Panc1 (cell line): ENCODE measurements at regions not wholly inside any gene's neighbourhood (a gene's known extent, or its start where the extent isn't known, plus 50 kb on each side); places are given as distances from the start of the nearest gene placed in this dataset.

ENCODE experiments used
- ATAC-seq: fragments of 200-7000 bp; cut with Tn5 transposase; 2 replicates; pipeline ENCODE4 v1.9.1; 2020; ENCODE audit warnings: mild to moderate bottlenecking, moderate library complexity
- BruUV-seq: library from RNA; stranded (reverse); fragments of 400-500 nt; replicated peaks from 2 replicates; lab custom pipeline; 2021; lab: Mats Ljungman, UMichigan
- CTCF ChIA-PET: fragments of 300-600 bp; sonication (Branson Sonifier 250); formaldehyde crosslinking; loops from one replicate; lab custom pipeline; 2022; ENCODE audit warnings: antibody characterized with exemption; lab: Charles Lee
- POLR2A ChIA-PET: fragments of 300-600 bp; sonication (Branson Sonifier 250); formaldehyde crosslinking; loops from one replicate; lab custom pipeline; 2022; ENCODE audit warnings: antibody characterized with exemption; lab: Charles Lee
- DNase-seq: peaks from one replicate; pipeline ENCODE4 v3.0.0-alpha.2; 2010; ENCODE audit warnings: low read depth, low spot score
- H3K27ac ChIP-seq: 2 replicates; pipeline ENCODE4 v1.5.1; 2011; ENCODE audit warnings: mild to moderate bottlenecking, low read length, inconsistent platforms
- H3K27me3 ChIP-seq: fragments of 200-500 bp; sonication (Bioruptor generic); 2 replicates; pipeline ENCODE4 v1.6.0; 2014; ENCODE audit warnings: low read length, inconsistent platforms; ENCODE audit not compliant: control insufficient read depth, insufficient read depth
- H3K36me3 ChIP-seq: fragments of 200-500 bp; sonication (Bioruptor generic); 2 replicates; pipeline ENCODE4 v1.5.1; 2014; ENCODE audit warnings: inconsistent platforms, mild to moderate bottlenecking, low read length, moderate library complexity; ENCODE audit not compliant: control insufficient read depth, insufficient read depth
- H3K4me1 ChIP-seq: 2 replicates; pipeline ENCODE4 v1.5.1; 2011; ENCODE audit warnings: inconsistent platforms, mild to moderate bottlenecking, low read length, moderate library complexity; ENCODE audit not compliant: control insufficient read depth, insufficient read depth
- H3K4me3 ChIP-seq, 2 experiments: 2 replicates each; pipeline ENCODE4 v1.5.1; 2011 to 2012; ENCODE audit warnings: low read depth in 2 of 2, low read length in 2 of 2, mild to moderate bottlenecking in 2 of 2, inconsistent platforms in 1 of 2, moderate library complexity in 1 of 2
- H3K9me3 ChIP-seq: fragments of 200-500 bp; sonication (Bioruptor generic); 2 replicates; pipeline ENCODE4 v1.5.1; 2014; ENCODE audit warnings: low read depth, mild to moderate bottlenecking, inconsistent platforms, low read length, moderate library complexity; ENCODE audit not compliant: control insufficient read depth, insufficient read depth
- POLR2AphosphoS5 ChIP-seq: IDR thresholded peaks from 2 replicates; pipeline ENCODE4 v1.6.1; 2012; ENCODE audit warnings: mild to moderate bottlenecking, low read depth, low read length, moderate library complexity
- SIN3A ChIP-seq: IDR thresholded peaks from 2 replicates; pipeline ENCODE4 v1.6.1; 2012; ENCODE audit warnings: low read depth, mild to moderate bottlenecking, low read length, moderate library complexity, borderline replicate concordance; ENCODE audit not compliant: insufficient read depth
- TCF7L2 ChIP-seq: IDR thresholded peaks from 2 replicates; pipeline ENCODE4 v1.6.1; 2011; ENCODE audit warnings: mild to moderate bottlenecking, low read depth, low read length, inconsistent platforms
- in situ Hi-C: cut with HindIII; loops from 2 replicates; pipeline ENCODE4 v1.10.0; 2016; ENCODE audit warnings: low sequenced_read_pairs, low pct_unique_long_range_greater_than_20kb
- intact Hi-C: fragments of 100-400 bp; cut with micrococcal nuclease; formaldehyde crosslinking; loops from one replicate; pipeline ENCODE4 v1.10.0; 2022; ENCODE audit not compliant: unreplicated experiment
- TF ChIP-seq, protein P1 (sequence below), 2 experiments: IDR thresholded peaks; 2 replicates each; pipeline ENCODE4 v1.6.1; 2011 to 2012; ENCODE audit warnings: low read depth in 2 of 2, control low read depth in 1 of 2, low read length in 1 of 2, mild to moderate bottlenecking in 1 of 2, moderate library complexity in 1 of 2; ENCODE audit not compliant: insufficient read depth in 1 of 2
- TF ChIP-seq, protein P2 (sequence below): fragments of 450-650 bp; IDR thresholded peaks from 2 replicates; pipeline ENCODE4 v1.5.1; 2017; ENCODE audit warnings: mild to moderate bottlenecking

DNA sequence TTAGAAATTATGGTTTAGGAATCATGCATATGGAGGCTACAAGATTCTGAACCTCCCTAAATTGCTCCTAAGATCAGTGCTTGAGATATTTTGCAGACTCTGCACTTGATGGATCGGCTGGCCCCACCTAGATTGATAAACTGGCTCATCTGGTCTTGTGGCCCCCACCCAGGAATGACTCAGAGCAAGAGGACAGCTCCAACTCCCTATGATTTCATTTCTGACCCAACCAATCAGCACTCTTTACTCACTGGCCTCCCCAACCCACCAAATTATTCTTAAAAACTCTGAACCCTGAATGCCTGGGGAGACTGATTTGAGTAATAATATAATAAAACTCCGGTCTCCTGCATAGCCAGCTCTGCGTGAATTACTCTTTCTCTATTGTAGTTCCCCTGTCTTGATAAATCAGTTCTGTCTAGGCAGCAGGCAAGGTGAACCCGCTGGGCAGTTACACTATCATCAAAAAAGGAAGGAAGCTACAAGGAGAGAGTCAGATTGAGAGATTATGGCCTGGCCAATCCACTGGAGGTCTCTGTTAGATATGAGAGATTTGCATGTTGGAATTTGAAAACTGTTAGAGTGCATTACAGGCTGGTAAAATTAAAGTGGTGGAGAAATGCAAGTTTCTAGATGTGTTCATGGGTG is 245.8 kb downstream of the CSNK2A3 start:
- ChIA-PET POLR2A (no interaction called here), CTCF (interaction anchor here (0.6 kb wide), 1 partner anchor 71 kb away, joined by 3 read pairs; no protein-coding TSS in a partner anchor)
- DNase-seq (no peak), ATAC-seq (no peak)
- Histone ChIP-seq H3K4me1 (no peaks in the 10 kb centered on the region), H3K27ac (no peak overlapping the region), H3K36me3 (no peaks in the 10 kb centered on the region), H3K4me3 (no peak overlapping the region), H3K9me3 (no peaks in the 10 kb centered on the region; the same call in 1 of the 2 replicates), H3K27me3 (peaks cover 15% of the 10 kb centered on the region; the same call in 1 of the 2 replicates)
- in situ Hi-C loops (no loop called here), intact Hi-C loops (no loop called here)
- TF ChIP-seq POLR2AphosphoS5 (no peak), SIN3A (no peak), TCF7L2 (no peak)
- TF ChIP-seq, protein P1, sequence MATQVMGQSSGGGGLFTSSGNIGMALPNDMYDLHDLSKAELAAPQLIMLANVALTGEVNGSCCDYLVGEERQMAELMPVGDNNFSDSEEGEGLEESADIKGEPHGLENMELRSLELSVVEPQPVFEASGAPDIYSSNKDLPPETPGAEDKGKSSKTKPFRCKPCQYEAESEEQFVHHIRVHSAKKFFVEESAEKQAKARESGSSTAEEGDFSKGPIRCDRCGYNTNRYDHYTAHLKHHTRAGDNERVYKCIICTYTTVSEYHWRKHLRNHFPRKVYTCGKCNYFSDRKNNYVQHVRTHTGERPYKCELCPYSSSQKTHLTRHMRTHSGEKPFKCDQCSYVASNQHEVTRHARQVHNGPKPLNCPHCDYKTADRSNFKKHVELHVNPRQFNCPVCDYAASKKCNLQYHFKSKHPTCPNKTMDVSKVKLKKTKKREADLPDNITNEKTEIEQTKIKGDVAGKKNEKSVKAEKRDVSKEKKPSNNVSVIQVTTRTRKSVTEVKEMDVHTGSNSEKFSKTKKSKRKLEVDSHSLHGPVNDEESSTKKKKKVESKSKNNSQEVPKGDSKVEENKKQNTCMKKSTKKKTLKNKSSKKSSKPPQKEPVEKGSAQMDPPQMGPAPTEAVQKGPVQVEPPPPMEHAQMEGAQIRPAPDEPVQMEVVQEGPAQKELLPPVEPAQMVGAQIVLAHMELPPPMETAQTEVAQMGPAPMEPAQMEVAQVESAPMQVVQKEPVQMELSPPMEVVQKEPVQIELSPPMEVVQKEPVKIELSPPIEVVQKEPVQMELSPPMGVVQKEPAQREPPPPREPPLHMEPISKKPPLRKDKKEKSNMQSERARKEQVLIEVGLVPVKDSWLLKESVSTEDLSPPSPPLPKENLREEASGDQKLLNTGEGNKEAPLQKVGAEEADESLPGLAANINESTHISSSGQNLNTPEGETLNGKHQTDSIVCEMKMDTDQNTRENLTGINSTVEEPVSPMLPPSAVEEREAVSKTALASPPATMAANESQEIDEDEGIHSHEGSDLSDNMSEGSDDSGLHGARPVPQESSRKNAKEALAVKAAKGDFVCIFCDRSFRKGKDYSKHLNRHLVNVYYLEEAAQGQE (IDR thresholded peaks at IDR 0.05; ENCODE audit: insufficient read depth in 1 of 2, low read depth in 2 of 2, low read length in 1 of 2): no peak
- TF ChIP-seq, protein P2, sequence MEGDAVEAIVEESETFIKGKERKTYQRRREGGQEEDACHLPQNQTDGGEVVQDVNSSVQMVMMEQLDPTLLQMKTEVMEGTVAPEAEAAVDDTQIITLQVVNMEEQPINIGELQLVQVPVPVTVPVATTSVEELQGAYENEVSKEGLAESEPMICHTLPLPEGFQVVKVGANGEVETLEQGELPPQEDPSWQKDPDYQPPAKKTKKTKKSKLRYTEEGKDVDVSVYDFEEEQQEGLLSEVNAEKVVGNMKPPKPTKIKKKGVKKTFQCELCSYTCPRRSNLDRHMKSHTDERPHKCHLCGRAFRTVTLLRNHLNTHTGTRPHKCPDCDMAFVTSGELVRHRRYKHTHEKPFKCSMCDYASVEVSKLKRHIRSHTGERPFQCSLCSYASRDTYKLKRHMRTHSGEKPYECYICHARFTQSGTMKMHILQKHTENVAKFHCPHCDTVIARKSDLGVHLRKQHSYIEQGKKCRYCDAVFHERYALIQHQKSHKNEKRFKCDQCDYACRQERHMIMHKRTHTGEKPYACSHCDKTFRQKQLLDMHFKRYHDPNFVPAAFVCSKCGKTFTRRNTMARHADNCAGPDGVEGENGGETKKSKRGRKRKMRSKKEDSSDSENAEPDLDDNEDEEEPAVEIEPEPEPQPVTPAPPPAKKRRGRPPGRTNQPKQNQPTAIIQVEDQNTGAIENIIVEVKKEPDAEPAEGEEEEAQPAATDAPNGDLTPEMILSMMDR: no peak
- BruUV-seq: no TSS peak

DNA sequence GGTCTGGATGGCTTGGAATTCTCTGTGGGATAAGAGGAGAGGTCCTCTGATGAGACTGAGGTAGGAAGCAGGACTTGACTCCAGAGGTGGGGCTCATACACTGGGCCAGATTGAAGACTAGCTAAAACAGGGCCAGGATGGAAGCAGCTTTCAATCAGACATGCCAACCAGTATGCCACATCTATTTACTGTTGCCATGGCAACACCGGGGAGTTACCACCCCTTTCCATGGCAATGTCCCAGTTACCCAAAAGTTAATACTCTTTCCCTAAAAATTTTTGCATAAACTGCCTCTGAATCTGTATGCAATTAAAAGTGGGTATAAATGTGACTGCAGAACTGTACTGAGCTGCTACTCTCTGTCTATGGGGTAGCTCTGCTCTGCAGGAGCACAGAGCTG is 247.5 kb upstream of the ZBED5 start:
- Histone ChIP-seq H3K27ac (no peak overlapping the region), H3K4me1 (no peaks in the 10 kb centered on the region), H3K27me3 (peaks cover 18% of the 10 kb centered on the region; the same call in 1 of the 2 replicates), H3K4me3 (no peak overlapping the region), H3K36me3 (no peaks in the 10 kb centered on the region), H3K9me3 (no peaks in the 10 kb centered on the region)
- ATAC-seq (peak; percentile 60; the same call in 1 of the 2 replicates), DNase-seq (no peak)
- BruUV-seq: no TSS peak
- ChIA-PET POLR2A (no interaction called here), CTCF (interaction anchor here (0.6 kb wide), 1 partner anchor 146 kb away, joined by 4 read pairs; no protein-coding TSS in a partner anchor)
- intact Hi-C loops (no loop called here), in situ Hi-C loops (no loop called here)
- TF ChIP-seq POLR2AphosphoS5 (no peak), SIN3A (no peak), TCF7L2 (no peak)
- TF ChIP-seq, protein P1 (IDR thresholded peaks at IDR 0.05; ENCODE audit: insufficient read depth in 1 of 2, low read depth in 2 of 2, low read length in 1 of 2): no peak
- TF ChIP-seq, protein P2: no peak
